HG03135 (cell line): ENCODE measurements at regions not wholly inside any gene's neighbourhood (a gene's known extent, or its start where the extent isn't known, plus 50 kb on each side); places are given as distances from the start of the nearest gene placed in this dataset.
A peak's percentile ranks its signal among the peaks of the same experiment; 100 is the strongest.

ENCODE experiments used
- ATAC-seq: cut with Tn5 transposase; IDR thresholded peaks from one replicate; pipeline ENCODE4 v1.9.1; 2021; ENCODE audit warnings: mild to moderate bottlenecking, moderate library complexity; ENCODE audit not compliant: unreplicated experiment

GRCh38 chr18:2392446-2392845 lies 178.9 kb downstream of the METTL4 start:
- ATAC-seq = no peak

- ATAC-seq = no peak
These were observed 176.6 kb downstream of the METTL4 start for GRCh38 chr18:2394684-2395083.

GRCh38 chr18:2395427-2396161 lies 175.7 kb downstream of the METTL4 start:
- ATAC-seq = peak; percentile 86

GRCh38 chr18:2396162-2396505 lies 175.2 kb downstream of the METTL4 start:
- peak; percentile 32 for ATAC-seq

GRCh38 chr18:2400701-2401196 lies 170.6 kb downstream of the METTL4 start:
- ATAC-seq = no peak

GRCh38 chr18:2402084-2402483 lies 169.2 kb downstream of the METTL4 start:
- no peak for ATAC-seq

- ATAC-seq = no peak
These were observed 164.8 kb downstream of the METTL4 start for GRCh38 chr18:2406544-2406943.

GRCh38 chr18:2407961-2408360 lies 163.3 kb downstream of the METTL4 start:
- no peak for ATAC-seq

- ATAC-seq = no peak
These were observed 161.4 kb downstream of the METTL4 start for GRCh38 chr18:2409906-2410305.

- no peak for ATAC-seq
These were observed 160.6 kb downstream of the METTL4 start for GRCh38 chr18:2410688-2411087.

GRCh38 chr18:2411381-2411960 lies 159.8 kb downstream of the METTL4 start:
- no peak for ATAC-seq

- ATAC-seq = no peak
These were observed 159.0 kb downstream of the METTL4 start for GRCh38 chr18:2412281-2412680.

- no peak for ATAC-seq
These were observed 158.1 kb downstream of the METTL4 start for GRCh38 chr18:2412996-2413751.

- ATAC-seq = no peak
These were observed 157.1 kb downstream of the METTL4 start for GRCh38 chr18:2414235-2414634.

- ATAC-seq = no peak
These were observed 155.6 kb downstream of the METTL4 start for GRCh38 chr18:2415656-2416055.

- ATAC-seq = no peak
These were observed 153.3 kb downstream of the METTL4 start for GRCh38 chr18:2417861-2418610.

GRCh38 chr18:2420367-2420766 lies 150.9 kb downstream of the METTL4 start:
- no peak for ATAC-seq

GRCh38 chr18:2423761-2424160 lies 147.5 kb downstream of the METTL4 start:
- no peak for ATAC-seq

GRCh38 chr18:2424420-2424819 lies 146.9 kb downstream of the METTL4 start:
- no peak for ATAC-seq

GRCh38 chr18:2425426-2426317 lies 145.6 kb downstream of the METTL4 start:
- ATAC-seq = no peak
